HepG2 (cell line): ENCODE measurements at regions not wholly inside any gene's neighbourhood (a gene's known extent, or its start where the extent isn't known, plus 50 kb on each side); places are given as distances from the start of the nearest gene placed in this dataset.
"Not testable (repeated sequence)": the region's sequence is repeated elsewhere in the genome, so short reads cannot be mapped to it uniquely, and the experiment has no call there.

Experiments
- CREB1 ChIP-seq, 2 experiments: fragments of 450-650 bp in 1 of 2; IDR thresholded peaks; 2 replicates each; pipeline ENCODE4 v1.6.1; 2016 to 2017; ENCODE audit warnings: control low read depth in 1 of 2, mild to moderate bottlenecking in 1 of 2, missing compliant biosample characterization in 1 of 2, missing genetic modification characterization in 1 of 2
- FOXP4 ChIP-seq: sonication (generic); formaldehyde crosslinking; IDR thresholded peaks from 2 replicates; pipeline ENCODE4 v1.4.0; 2020; ENCODE audit warnings: missing genetic modification reagents
- MAZ ChIP-seq, 2 experiments: sonication (generic) in 1 of 2; formaldehyde crosslinking in 1 of 2; IDR thresholded peaks; 2 replicates each; pipeline versions ENCODE4 v1.5.0 to v1.6.1; 2012 to 2020; ENCODE audit warnings: low read depth in 2 of 2, mild to moderate bottlenecking in 2 of 2, borderline replicate concordance in 1 of 2, improper control_type of control experiment in 1 of 2, low read length in 1 of 2, missing genetic modification reagents in 1 of 2, moderate library complexity in 1 of 2
- PITX1 ChIP-seq: sonication (generic); formaldehyde crosslinking; IDR thresholded peaks from 2 replicates; pipeline ENCODE4 v1.5.1; 2020; ENCODE audit warnings: mild to moderate bottlenecking, missing genetic modification reagents
- POGZ ChIP-seq: sonication (generic); formaldehyde crosslinking; IDR thresholded peaks from 2 replicates; pipeline ENCODE4 v1.4.0; 2020; ENCODE audit warnings: mild to moderate bottlenecking, missing genetic modification reagents
- RARA ChIP-seq: IDR thresholded peaks from 2 replicates; pipeline ENCODE4 v1.6.1; 2016; ENCODE audit warnings: missing genetic modification reagents, missing compliant biosample characterization
- ZNF264 ChIP-seq: sonication (generic); formaldehyde crosslinking; IDR thresholded peaks from 2 replicates; pipeline ENCODE4 v1.4.0; 2020; ENCODE audit warnings: missing genetic modification reagents
- ZNF280D ChIP-seq: sonication (generic); formaldehyde crosslinking; IDR thresholded peaks from 2 replicates; pipeline ENCODE4 v1.5.1; 2020; ENCODE audit warnings: mild to moderate bottlenecking, missing genetic modification reagents
- TF ChIP-seq, protein P1 (sequence below): sonication (generic); formaldehyde crosslinking; IDR thresholded peaks from 2 replicates; pipeline ENCODE4 v1.4.0; 2020; ENCODE audit warnings: mild to moderate bottlenecking, missing genetic modification reagents, borderline replicate concordance
- TF ChIP-seq, protein P2 (sequence below): sonication (generic); formaldehyde crosslinking; IDR thresholded peaks from 2 replicates; pipeline ENCODE4 v1.5.0; 2020; ENCODE audit warnings: mild to moderate bottlenecking, missing genetic modification reagents, borderline replicate concordance

DNA sequence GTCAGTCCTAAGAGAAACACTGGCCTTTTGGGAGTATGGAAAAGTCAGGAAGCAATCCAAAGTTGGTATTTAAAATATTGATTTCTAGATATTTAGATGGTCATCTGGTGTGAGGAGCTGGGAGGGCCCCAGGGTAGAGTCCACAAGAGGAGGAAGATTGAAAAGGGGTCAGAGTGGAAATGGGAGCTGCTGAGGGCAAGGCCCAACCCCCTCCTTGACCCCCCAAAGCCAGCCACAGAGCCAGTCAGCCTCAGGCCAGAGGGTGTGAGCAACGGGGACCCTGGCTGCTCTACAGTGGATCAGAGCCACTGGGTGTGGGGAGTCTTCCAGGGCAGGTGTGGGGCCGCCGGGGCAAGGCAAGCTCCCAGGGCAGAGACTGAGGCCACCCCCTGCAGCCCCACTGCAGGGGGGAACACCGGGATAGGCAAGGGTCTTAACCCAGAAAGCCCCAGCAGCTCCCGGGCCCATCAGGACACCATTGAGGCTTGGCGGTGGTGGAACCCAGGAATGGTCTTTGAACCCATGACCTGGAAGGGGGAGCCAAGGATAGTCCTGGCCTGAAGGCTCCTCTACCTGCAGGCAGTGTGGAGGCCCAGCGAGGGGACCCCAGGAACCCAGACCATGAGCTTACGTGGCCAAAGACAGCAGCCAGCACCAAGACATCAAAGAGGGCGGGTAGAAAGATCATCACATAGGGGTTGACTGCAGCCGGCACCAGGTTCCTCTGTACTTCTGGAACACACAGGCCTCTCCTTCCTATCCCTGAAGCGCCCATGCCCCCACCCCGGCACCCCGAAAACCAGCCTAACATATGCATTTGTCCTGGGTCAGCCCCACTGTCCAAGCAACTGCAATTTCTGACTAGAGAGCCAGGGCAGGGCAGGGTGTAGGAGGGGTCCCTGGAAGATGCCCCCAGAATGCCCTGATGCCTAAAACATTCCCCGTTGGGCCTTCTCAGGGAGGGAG lies 51.3 kb upstream of the CSPG4 start (continued):
- 0 out of 2 replicates have a peak, but pooled peaks have one; percentile 22 for TF ChIP-seq FOXP4
- peak; percentile 56; the same call in 1 of the 2 replicates for TF ChIP-seq ZNF264 (CRISPR knock-in tag)
- peak; percentile 25; the same call in 1 of the 2 replicates for TF ChIP-seq POGZ (CRISPR knock-in tag)
- TF ChIP-seq, protein P1, sequence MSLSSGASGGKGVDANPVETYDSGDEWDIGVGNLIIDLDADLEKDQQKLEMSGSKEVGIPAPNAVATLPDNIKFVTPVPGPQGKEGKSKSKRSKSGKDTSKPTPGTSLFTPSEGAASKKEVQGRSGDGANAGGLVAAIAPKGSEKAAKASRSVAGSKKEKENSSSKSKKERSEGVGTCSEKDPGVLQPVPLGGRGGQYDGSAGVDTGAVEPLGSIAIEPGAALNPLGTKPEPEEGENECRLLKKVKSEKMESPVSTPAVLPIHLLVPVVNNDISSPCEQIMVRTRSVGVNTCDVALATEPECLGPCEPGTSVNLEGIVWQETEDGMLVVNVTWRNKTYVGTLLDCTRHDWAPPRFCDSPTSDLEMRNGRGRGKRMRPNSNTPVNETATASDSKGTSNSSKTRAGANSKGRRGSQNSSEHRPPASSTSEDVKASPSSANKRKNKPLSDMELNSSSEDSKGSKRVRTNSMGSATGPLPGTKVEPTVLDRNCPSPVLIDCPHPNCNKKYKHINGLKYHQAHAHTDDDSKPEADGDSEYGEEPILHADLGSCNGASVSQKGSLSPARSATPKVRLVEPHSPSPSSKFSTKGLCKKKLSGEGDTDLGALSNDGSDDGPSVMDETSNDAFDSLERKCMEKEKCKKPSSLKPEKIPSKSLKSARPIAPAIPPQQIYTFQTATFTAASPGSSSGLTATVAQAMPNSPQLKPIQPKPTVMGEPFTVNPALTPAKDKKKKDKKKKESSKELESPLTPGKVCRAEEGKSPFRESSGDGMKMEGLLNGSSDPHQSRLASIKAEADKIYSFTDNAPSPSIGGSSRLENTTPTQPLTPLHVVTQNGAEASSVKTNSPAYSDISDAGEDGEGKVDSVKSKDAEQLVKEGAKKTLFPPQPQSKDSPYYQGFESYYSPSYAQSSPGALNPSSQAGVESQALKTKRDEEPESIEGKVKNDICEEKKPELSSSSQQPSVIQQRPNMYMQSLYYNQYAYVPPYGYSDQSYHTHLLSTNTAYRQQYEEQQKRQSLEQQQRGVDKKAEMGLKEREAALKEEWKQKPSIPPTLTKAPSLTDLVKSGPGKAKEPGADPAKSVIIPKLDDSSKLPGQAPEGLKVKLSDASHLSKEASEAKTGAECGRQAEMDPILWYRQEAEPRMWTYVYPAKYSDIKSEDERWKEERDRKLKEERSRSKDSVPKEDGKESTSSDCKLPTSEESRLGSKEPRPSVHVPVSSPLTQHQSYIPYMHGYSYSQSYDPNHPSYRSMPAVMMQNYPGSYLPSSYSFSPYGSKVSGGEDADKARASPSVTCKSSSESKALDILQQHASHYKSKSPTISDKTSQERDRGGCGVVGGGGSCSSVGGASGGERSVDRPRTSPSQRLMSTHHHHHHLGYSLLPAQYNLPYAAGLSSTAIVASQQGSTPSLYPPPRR (CRISPR knock-in tag), result peak; percentile 76; the same call in 1 of the 2 replicates
- TF ChIP-seq CREB1 (IDR thresholded peaks at IDR 0.05); MAZ (CRISPR knock-in tag; IDR thresholded peaks at IDR 0.05; ENCODE audit: low read depth): not testable (repeated sequence)
- peak; percentile 41; the same call in 1 of the 2 replicates for TF ChIP-seq CREB1 (CRISPR knock-in tag; IDR thresholded peaks at IDR 0.05)
- TF ChIP-seq PITX1 (CRISPR knock-in tag), result 0 out of 2 replicates have a peak, but pooled peaks have one; percentile 24
- peak; percentile 35; the same call in 1 of the 2 replicates for TF ChIP-seq RARA (CRISPR knock-in tag)
- peak; percentile 19; the same call in 1 of the 2 replicates for TF ChIP-seq MAZ (IDR thresholded peaks at IDR 0.05; ENCODE audit: borderline replicate concordance, low read depth, low read length)
- TF ChIP-seq, protein P2, sequence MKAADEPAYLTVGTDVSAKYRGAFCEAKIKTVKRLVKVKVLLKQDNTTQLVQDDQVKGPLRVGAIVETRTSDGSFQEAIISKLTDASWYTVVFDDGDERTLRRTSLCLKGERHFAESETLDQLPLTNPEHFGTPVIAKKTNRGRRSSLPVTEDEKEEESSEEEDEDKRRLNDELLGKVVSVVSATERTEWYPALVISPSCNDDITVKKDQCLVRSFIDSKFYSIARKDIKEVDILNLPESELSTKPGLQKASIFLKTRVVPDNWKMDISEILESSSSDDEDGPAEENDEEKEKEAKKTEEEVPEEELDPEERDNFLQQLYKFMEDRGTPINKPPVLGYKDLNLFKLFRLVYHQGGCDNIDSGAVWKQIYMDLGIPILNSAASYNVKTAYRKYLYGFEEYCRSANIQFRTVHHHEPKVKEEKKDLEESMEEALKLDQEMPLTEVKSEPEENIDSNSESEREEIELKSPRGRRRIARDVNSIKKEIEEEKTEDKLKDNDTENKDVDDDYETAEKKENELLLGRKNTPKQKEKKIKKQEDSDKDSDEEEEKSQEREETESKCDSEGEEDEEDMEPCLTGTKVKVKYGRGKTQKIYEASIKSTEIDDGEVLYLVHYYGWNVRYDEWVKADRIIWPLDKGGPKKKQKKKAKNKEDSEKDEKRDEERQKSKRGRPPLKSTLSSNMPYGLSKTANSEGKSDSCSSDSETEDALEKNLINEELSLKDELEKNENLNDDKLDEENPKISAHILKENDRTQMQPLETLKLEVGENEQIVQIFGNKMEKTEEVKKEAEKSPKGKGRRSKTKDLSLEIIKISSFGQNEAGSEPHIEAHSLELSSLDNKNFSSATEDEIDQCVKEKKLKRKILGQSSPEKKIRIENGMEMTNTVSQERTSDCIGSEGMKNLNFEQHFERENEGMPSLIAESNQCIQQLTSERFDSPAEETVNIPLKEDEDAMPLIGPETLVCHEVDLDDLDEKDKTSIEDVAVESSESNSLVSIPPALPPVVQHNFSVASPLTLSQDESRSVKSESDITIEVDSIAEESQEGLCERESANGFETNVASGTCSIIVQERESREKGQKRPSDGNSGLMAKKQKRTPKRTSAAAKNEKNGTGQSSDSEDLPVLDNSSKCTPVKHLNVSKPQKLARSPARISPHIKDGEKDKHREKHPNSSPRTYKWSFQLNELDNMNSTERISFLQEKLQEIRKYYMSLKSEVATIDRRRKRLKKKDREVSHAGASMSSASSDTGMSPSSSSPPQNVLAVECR, result 0 out of 2 replicates have a peak, but pooled peaks have one; percentile 18
- 0 out of 2 replicates have a peak, but pooled peaks have one; percentile 30 for TF ChIP-seq ZNF280D (CRISPR knock-in tag)
